Esophagus squamous epithelium (tissue), 5 donors: ENCODE measurements at regions not wholly inside any gene's neighbourhood (a gene's known extent, or its start where the extent isn't known, plus 50 kb on each side); places are given as distances from the start of the nearest gene placed in this dataset.

Source experiments
- DNase-seq: peaks from one replicate; lab custom pipeline; 2025; lab: John Stamatoyannopoulos, UW
- H3K27ac ChIP-seq, 4 donors: fragments of 200-600 bp; sonication (generic); one replicate each; pipeline ENCODE4 v1.5.1; 2016 to 2019; ENCODE audit warnings: mild to moderate bottlenecking in 1 of 4
- H3K27me3 ChIP-seq, 4 donors: fragments of 200-600 bp; sonication (generic); 1 replicate in 3 of 4; 2 replicates in 1 of 4; pipeline versions ENCODE4 v1.5.1 to v1.6.0; 2017 to 2021; ENCODE audit warnings: antibody characterized with exemption in 1 of 4
- H3K36me3 ChIP-seq, 3 donors: fragments of 200-600 bp; sonication (generic); one replicate each; pipeline ENCODE4 v1.5.1; 2016 to 2019
- H3K4me1 ChIP-seq, 3 donors: fragments of 200-600 bp; sonication (generic); one replicate each; pipeline ENCODE4 v1.5.1; 2017 to 2019
- H3K4me3 ChIP-seq, 4 donors: fragments of 200-600 bp; sonication (generic); 1 replicate in 3 of 4; 2 replicates in 1 of 4; pipeline ENCODE4 v1.5.1; 2016 to 2019; ENCODE audit warnings: mild to moderate bottlenecking in 2 of 4, moderate library complexity in 1 of 4
- H3K9me3 ChIP-seq, 3 donors: fragments of 200-600 bp; sonication (generic); one replicate each; pipeline ENCODE4 v1.5.1; 2016 to 2019
- POLR2A ChIP-seq, 4 donors: fragments of 450-650 bp; IDR thresholded peaks; one replicate each; pipeline ENCODE4 v1.6.1; 2017; ENCODE audit warnings: antibody characterized with exemption in 4 of 4, mild to moderate bottlenecking in 4 of 4, moderate library complexity in 3 of 4
- whole genome bisulfite sequencing, 2 donors: methylation state at CpG; one replicate each; pipeline ENCODE4 v1.1.5; 2018; 5-methylcytosine and 5-hydroxymethylcytosine counted together
- intact Hi-C: fragments of 100-400 bp; cut with DNase I; formaldehyde crosslinking; loops from one replicate; pipeline ENCODE4 v1.15.0; 2022
- TF ChIP-seq, protein P1 (sequence below), 6 experiments: fragments of 450-650 bp in 4 of 6; fragments of 200-600 bp in 2 of 6; sonication (generic) in 2 of 6; IDR thresholded peaks; one replicate each; pipeline ENCODE4 v1.5.1; 2016 to 2019; ENCODE audit warnings: antibody characterized with exemption in 6 of 6, mild to moderate bottlenecking in 4 of 6, moderate library complexity in 4 of 6
- donor health status: DM: yes; HTN: yes; CAD: no.

DNA sequence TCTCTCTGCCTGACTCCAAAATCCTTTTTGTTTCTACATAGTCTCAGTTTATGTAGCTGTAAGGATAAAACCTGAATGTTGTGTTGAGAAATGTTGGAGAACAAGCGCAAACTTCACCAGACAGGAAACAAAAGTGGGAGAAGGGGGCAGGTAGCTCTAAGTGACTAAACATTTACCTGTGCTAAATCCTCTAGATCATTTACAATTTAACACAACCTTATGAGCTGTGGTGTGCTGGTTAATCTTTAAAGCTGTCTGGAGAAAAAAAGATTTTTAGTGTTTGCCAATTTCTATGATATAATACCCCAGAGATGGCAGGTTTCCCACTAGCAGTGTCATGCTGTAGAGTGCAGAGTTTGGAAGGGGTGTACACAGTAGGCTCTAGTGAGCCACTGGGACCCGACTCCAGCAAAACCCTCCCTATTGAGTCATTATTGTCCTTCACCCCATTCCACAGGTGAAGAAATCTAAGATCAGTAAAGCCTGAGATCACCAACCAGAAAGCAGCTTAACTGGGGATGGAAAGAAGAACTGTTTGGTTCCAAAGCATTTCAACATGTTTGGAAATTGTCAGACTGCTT lies 992.0 kb downstream of the DCDC2C start:
- H3K4me1 ChIP-seq = no peaks in the 10 kb centered on the region
- intact Hi-C loops = no loop called here
- no peaks in the 10 kb centered on the region for H3K36me3 ChIP-seq
- WGBS, 2 donors = 44 to 79% methylated on average over 2 of the region's 2 CpGs
- TF ChIP-seq, protein P1, sequence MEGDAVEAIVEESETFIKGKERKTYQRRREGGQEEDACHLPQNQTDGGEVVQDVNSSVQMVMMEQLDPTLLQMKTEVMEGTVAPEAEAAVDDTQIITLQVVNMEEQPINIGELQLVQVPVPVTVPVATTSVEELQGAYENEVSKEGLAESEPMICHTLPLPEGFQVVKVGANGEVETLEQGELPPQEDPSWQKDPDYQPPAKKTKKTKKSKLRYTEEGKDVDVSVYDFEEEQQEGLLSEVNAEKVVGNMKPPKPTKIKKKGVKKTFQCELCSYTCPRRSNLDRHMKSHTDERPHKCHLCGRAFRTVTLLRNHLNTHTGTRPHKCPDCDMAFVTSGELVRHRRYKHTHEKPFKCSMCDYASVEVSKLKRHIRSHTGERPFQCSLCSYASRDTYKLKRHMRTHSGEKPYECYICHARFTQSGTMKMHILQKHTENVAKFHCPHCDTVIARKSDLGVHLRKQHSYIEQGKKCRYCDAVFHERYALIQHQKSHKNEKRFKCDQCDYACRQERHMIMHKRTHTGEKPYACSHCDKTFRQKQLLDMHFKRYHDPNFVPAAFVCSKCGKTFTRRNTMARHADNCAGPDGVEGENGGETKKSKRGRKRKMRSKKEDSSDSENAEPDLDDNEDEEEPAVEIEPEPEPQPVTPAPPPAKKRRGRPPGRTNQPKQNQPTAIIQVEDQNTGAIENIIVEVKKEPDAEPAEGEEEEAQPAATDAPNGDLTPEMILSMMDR (IDR thresholded peaks at IDR 0.05) = no peak
- TF ChIP-seq POLR2A (IDR thresholded peaks at IDR 0.05) = no peak
- H3K4me3 ChIP-seq = no peak overlapping the region
- peaks cover 0 to 14% (median 0%) of the 10 kb centered on the region in 3 donors for H3K9me3 ChIP-seq
- DNase-seq = no peak
- H3K27ac ChIP-seq = no peak overlapping the region
- no peaks in the 10 kb centered on the region for H3K27me3 ChIP-seq

DNA sequence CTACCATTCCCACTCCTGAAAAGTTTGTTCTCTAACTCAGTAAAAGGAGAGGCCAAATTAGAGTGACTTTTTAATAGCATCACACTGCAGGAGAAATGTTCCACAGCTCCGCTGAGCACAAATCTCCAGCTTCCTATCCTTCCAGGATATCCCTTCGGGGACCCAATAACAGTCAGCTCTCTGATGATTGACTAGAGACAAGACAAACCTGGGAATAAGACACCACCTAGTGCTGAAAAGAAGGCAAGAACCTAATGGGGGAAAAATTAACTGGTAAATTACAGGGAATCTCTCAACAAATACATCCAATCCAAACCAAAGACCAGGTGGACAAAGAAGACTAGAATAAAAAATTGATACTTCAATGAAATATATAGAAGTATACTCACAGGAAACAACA lies 977.1 kb upstream of the SOX11 start:
- H3K36me3 ChIP-seq = no peaks in the 10 kb centered on the region
- no peak for DNase-seq
- H3K27me3 ChIP-seq = no peaks in the 10 kb centered on the region
- no peak overlapping the region for H3K27ac ChIP-seq
- H3K9me3 ChIP-seq = peaks cover 0 to 4% (median 0%) of the 10 kb centered on the region in 3 donors
- TF ChIP-seq, protein P1 (IDR thresholded peaks at IDR 0.05) = no peak
- TF ChIP-seq POLR2A (IDR thresholded peaks at IDR 0.05) = no peak
- 43 to 88% methylated on average over 2 of the region's 2 CpGs for WGBS, 2 donors
- intact Hi-C loops = no loop called here
- no peaks in the 10 kb centered on the region for H3K4me1 ChIP-seq
- no peak overlapping the region for H3K4me3 ChIP-seq

DNA sequence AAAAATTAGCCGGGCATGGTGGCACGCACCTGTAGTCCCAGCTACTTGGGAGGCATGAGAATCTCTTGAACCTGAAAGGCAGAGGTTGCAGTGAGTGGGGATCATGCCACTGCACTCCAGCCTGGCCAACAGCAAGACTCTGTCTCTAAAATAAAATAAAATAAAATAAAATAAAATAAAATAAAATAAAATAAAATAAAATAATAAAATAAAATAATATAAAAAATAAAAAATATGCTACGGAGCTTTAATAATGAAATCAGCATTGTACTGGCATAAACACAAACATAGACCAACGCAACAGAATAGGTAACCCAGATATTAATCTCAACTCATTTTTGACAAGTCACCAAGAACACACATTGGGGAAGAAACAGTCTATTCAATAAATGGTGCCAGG lies 973.4 kb upstream of the SOX11 start:
- no peak for TF ChIP-seq POLR2A (IDR thresholded peaks at IDR 0.05)
- TF ChIP-seq, protein P1 (IDR thresholded peaks at IDR 0.05) = no peak
- H3K36me3 ChIP-seq = no peaks in the 10 kb centered on the region
- H3K27me3 ChIP-seq = no peaks in the 10 kb centered on the region
- WGBS, 2 donors = 65 to 77% methylated on average over 4 of the region's 4 CpGs
- peaks cover 0 to 4% (median 0%) of the 10 kb centered on the region in 3 donors for H3K9me3 ChIP-seq
- DNase-seq = no peak
- no peak overlapping the region for H3K27ac ChIP-seq
- no peaks in the 10 kb centered on the region for H3K4me1 ChIP-seq
- no peak overlapping the region for H3K4me3 ChIP-seq
- intact Hi-C loops = no loop called here

DNA sequence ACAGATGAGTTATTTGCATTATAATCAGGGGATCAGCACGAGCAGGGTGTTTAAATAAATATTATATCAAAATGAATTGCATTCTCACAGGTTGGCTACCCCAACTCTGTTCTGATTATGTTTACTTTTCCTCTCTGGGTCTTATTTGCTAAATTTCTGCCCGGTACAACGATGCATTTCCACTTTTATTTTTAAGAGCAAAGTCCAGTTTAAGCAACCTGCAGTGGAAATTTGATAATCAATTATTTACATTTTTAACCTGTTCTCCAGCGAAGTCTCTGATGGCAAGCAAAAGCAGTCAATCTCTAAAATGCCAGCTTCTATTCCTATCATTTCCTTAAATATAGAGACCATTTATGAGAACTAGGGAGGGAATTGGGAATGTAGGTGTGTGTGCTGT lies 966.6 kb upstream of the SOX11 start:
- H3K9me3 ChIP-seq = no peaks in the 10 kb centered on the region
- H3K4me3 ChIP-seq = no peak overlapping the region
- WGBS, 2 donors = 56 to 59% methylated on average over 4 of the region's 4 CpGs
- TF ChIP-seq, protein P1 (IDR thresholded peaks at IDR 0.05) = no peak
- no peak for TF ChIP-seq POLR2A (IDR thresholded peaks at IDR 0.05)
- no peaks in the 10 kb centered on the region for H3K27me3 ChIP-seq
- no peak overlapping the region for H3K27ac ChIP-seq
- H3K36me3 ChIP-seq = no peaks in the 10 kb centered on the region
- intact Hi-C loops = no loop called here
- DNase-seq = no peak
- H3K4me1 ChIP-seq = no peaks in the 10 kb centered on the region

DNA sequence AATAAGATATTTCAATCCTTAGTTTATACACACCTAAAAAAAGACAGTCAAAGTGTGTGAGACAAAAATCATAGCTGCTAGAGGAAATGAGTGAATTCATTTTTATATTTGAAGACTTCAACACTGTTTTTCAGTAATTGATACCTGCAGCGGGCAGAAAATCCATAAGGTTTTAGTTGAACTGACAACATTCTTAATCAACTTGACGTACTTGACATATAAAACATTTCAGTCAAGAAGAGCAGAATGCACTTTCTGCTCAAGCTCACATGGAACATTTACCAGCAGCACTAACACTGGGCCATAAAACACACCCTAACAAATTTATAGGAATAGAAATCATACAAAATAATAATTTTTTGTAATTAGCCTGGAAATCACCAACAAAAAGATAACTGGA lies 959.6 kb upstream of the SOX11 start:
- DNase-seq = no peak
- Histone ChIP-seq H3K27ac (no peak overlapping the region), H3K27me3 (no peaks in the 10 kb centered on the region), H3K36me3 (no peaks in the 10 kb centered on the region), H3K4me3 (no peak overlapping the region), H3K9me3 (no peaks in the 10 kb centered on the region), H3K4me1 (no peaks in the 10 kb centered on the region)
- 67 to 91% methylated on average over 2 of the region's 2 CpGs for WGBS, 2 donors
- intact Hi-C loops = no loop called here
- TF ChIP-seq, protein P1 (IDR thresholded peaks at IDR 0.05) = no peak
- TF ChIP-seq POLR2A (IDR thresholded peaks at IDR 0.05) = no peak
